Liver (tissue), 8 donors: ENCODE measurements at regions not wholly inside any gene's neighbourhood (a gene's known extent, or its start where the extent isn't known, plus 50 kb on each side); places are given as distances from the start of the nearest gene placed in this dataset.

Experiments used
- DNase-seq: peaks from one replicate; pipeline ENCODE4 v3.0.0-alpha.2; 2017; ENCODE audit warnings: low spot score
- H3K27ac ChIP-seq, 2 donors: one replicate each; pipeline ENCODE4 v1.7.0; 2013; ENCODE audit warnings: inconsistent platforms in 2 of 2, low read length in 2 of 2, control low read depth in 1 of 2, low read depth in 1 of 2, mild to moderate bottlenecking in 1 of 2
- H3K27me3 ChIP-seq, 4 donors: one replicate each; pipeline versions ENCODE4 v1.6.1 to v1.7.0; 2013; ENCODE audit warnings: low read length in 3 of 4, inconsistent platforms in 1 of 4, mild to moderate bottlenecking in 1 of 4, moderate library complexity in 1 of 4; ENCODE audit not compliant: control insufficient read depth in 4 of 4, insufficient read depth in 4 of 4
- H3K36me3 ChIP-seq, 4 donors: one replicate each; pipeline versions ENCODE4 v1.6.1 to v1.7.0; 2013; ENCODE audit warnings: low read length in 3 of 4, mild to moderate bottlenecking in 3 of 4, low read depth in 1 of 4, moderate library complexity in 1 of 4; ENCODE audit not compliant: control insufficient read depth in 4 of 4, insufficient read depth in 3 of 4
- H3K4me1 ChIP-seq, 4 donors: one replicate each; pipeline versions ENCODE4 v1.6.1 to v1.7.0; 2013; ENCODE audit warnings: low read length in 3 of 4, mild to moderate bottlenecking in 3 of 4, moderate library complexity in 1 of 4; ENCODE audit not compliant: control insufficient read depth in 4 of 4, insufficient read depth in 4 of 4
- H3K4me3 ChIP-seq, 3 donors: one replicate each; pipeline versions ENCODE4 v1.6.1 to v1.7.0; 2013; ENCODE audit warnings: low read length in 3 of 3, control low read depth in 1 of 3, low read depth in 1 of 3, mild to moderate bottlenecking in 1 of 3
- H3K9ac ChIP-seq, 2 donors: one replicate each; pipeline ENCODE4 v1.7.0; 2013; ENCODE audit warnings: low read length in 2 of 2, mild to moderate bottlenecking in 2 of 2, moderate library complexity in 2 of 2, control low read depth in 1 of 2, low read depth in 1 of 2
- H3K9me3 ChIP-seq, 4 donors: one replicate each; pipeline versions ENCODE4 v1.6.1 to v1.7.0; 2013; ENCODE audit warnings: low read length in 3 of 4; ENCODE audit not compliant: control insufficient read depth in 4 of 4
- FOXA1 ChIP-seq: IDR thresholded peaks from 2 replicates; pipeline ENCODE4 v1.6.1; 2016; ENCODE audit warnings: antibody characterized with exemption
- FOXA2 ChIP-seq: IDR thresholded peaks from 2 replicates; pipeline ENCODE4 v1.6.1; 2016; ENCODE audit warnings: antibody characterized with exemption
- GABPA ChIP-seq, 2 donors: IDR thresholded peaks in 1 of 2; conservative IDR thresholded peaks in 1 of 2; 2 replicates each; pipeline ENCODE4 v1.6.1; 2016; ENCODE audit warnings: antibody characterized with exemption in 2 of 2, mild to moderate bottlenecking in 1 of 2, moderate library complexity in 1 of 2
- HNF4A ChIP-seq, 2 donors: conservative IDR thresholded peaks; 2 replicates each; pipeline ENCODE4 v1.6.1; 2016; ENCODE audit warnings: antibody characterized with exemption in 2 of 2, mild to moderate bottlenecking in 2 of 2
- HNF4G ChIP-seq: IDR thresholded peaks from 2 replicates; pipeline ENCODE4 v1.6.1; 2016; ENCODE audit warnings: antibody characterized with exemption
- JUND ChIP-seq, 2 donors: IDR thresholded peaks; 2 replicates each; pipeline ENCODE4 v1.6.1; 2016; ENCODE audit warnings: antibody characterized with exemption in 2 of 2
- NR2F2 ChIP-seq: IDR thresholded peaks from 2 replicates; pipeline ENCODE4 v1.6.1; 2016; ENCODE audit warnings: antibody characterized with exemption
- SP1 ChIP-seq: IDR thresholded peaks from 2 replicates; pipeline ENCODE4 v1.6.1; 2018; ENCODE audit warnings: antibody characterized with exemption, mild to moderate bottlenecking
- TAF1 ChIP-seq: conservative IDR thresholded peaks from 2 replicates; pipeline ENCODE4 v1.6.1; 2016; ENCODE audit warnings: antibody characterized with exemption, mild to moderate bottlenecking
- WGBS: extraction: QIAGEN DNeasy Blood & Tissue Kit; methylation state at CpG from one replicate; pipeline ENCODE4 v1.1.7; 2013; 5-methylcytosine and 5-hydroxymethylcytosine counted together
- TF ChIP-seq, protein P1 (sequence below): IDR thresholded peaks from 2 replicates; pipeline ENCODE4 v1.6.1; 2016; ENCODE audit warnings: antibody characterized with exemption, mild to moderate bottlenecking
- TF ChIP-seq, protein P2 (sequence below): fragments of 150-350 bp; IDR thresholded peaks from 2 replicates; pipeline ENCODE4 v1.5.1; 2017; ENCODE audit warnings: improper control_type of control experiment, low read depth, low read length; ENCODE audit not compliant: missing input control
- TF ChIP-seq, protein P3 (sequence below): IDR thresholded peaks from 2 replicates; pipeline ENCODE4 v1.6.1; 2016; ENCODE audit warnings: antibody characterized with exemption
- TF ChIP-seq, protein P4 (sequence below): IDR thresholded peaks from 2 replicates; pipeline ENCODE4 v1.6.1; 2016; ENCODE audit warnings: antibody characterized with exemption
- TF ChIP-seq, protein P5 (sequence below): IDR thresholded peaks from 2 replicates; pipeline ENCODE4 v1.6.1; 2016; ENCODE audit warnings: antibody characterized with exemption
- donor health status: healthy.
- donor health status: healthy.
- donor health status: healthy.
- donor health status: healthy.
- donor health status: healthy.

- H3K27ac ChIP-seq, result no peak overlapping the region
- WGBS, result 65% methylated on average over 5 of the region's 5 CpGs
- no peaks in the 10 kb centered on the region for H3K36me3 ChIP-seq
- H3K9me3 ChIP-seq, result no peaks in the 10 kb centered on the region
- no peak overlapping the region for H3K9ac ChIP-seq
- no peak overlapping the region for H3K4me3 ChIP-seq
- TF ChIP-seq FOXA1 (no peak), SP1 (no peak), HNF4A (conservative IDR thresholded peaks at IDR 0.05) (no peak), HNF4G (no peak), FOXA2 (no peak), NR2F2 (no peak)
- TF ChIP-seq, protein P1, sequence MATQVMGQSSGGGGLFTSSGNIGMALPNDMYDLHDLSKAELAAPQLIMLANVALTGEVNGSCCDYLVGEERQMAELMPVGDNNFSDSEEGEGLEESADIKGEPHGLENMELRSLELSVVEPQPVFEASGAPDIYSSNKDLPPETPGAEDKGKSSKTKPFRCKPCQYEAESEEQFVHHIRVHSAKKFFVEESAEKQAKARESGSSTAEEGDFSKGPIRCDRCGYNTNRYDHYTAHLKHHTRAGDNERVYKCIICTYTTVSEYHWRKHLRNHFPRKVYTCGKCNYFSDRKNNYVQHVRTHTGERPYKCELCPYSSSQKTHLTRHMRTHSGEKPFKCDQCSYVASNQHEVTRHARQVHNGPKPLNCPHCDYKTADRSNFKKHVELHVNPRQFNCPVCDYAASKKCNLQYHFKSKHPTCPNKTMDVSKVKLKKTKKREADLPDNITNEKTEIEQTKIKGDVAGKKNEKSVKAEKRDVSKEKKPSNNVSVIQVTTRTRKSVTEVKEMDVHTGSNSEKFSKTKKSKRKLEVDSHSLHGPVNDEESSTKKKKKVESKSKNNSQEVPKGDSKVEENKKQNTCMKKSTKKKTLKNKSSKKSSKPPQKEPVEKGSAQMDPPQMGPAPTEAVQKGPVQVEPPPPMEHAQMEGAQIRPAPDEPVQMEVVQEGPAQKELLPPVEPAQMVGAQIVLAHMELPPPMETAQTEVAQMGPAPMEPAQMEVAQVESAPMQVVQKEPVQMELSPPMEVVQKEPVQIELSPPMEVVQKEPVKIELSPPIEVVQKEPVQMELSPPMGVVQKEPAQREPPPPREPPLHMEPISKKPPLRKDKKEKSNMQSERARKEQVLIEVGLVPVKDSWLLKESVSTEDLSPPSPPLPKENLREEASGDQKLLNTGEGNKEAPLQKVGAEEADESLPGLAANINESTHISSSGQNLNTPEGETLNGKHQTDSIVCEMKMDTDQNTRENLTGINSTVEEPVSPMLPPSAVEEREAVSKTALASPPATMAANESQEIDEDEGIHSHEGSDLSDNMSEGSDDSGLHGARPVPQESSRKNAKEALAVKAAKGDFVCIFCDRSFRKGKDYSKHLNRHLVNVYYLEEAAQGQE, result no peak
- TF ChIP-seq, protein P2, sequence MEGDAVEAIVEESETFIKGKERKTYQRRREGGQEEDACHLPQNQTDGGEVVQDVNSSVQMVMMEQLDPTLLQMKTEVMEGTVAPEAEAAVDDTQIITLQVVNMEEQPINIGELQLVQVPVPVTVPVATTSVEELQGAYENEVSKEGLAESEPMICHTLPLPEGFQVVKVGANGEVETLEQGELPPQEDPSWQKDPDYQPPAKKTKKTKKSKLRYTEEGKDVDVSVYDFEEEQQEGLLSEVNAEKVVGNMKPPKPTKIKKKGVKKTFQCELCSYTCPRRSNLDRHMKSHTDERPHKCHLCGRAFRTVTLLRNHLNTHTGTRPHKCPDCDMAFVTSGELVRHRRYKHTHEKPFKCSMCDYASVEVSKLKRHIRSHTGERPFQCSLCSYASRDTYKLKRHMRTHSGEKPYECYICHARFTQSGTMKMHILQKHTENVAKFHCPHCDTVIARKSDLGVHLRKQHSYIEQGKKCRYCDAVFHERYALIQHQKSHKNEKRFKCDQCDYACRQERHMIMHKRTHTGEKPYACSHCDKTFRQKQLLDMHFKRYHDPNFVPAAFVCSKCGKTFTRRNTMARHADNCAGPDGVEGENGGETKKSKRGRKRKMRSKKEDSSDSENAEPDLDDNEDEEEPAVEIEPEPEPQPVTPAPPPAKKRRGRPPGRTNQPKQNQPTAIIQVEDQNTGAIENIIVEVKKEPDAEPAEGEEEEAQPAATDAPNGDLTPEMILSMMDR, result no peak
- TF ChIP-seq, protein P3, sequence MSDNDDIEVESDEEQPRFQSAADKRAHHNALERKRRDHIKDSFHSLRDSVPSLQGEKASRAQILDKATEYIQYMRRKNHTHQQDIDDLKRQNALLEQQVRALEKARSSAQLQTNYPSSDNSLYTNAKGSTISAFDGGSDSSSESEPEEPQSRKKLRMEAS, result no peak
- TF ChIP-seq, protein P4, sequence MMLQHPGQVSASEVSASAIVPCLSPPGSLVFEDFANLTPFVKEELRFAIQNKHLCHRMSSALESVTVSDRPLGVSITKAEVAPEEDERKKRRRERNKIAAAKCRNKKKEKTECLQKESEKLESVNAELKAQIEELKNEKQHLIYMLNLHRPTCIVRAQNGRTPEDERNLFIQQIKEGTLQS, result no peak
- no peaks in the 10 kb centered on the region for H3K4me1 ChIP-seq
- DNase-seq, result no peak
- H3K27me3 ChIP-seq, result no peaks in the 10 kb centered on the region
Observed at GRCh38 chr4:18214411-18215055, 193.0 kb upstream of the LCORL start.

DNA sequence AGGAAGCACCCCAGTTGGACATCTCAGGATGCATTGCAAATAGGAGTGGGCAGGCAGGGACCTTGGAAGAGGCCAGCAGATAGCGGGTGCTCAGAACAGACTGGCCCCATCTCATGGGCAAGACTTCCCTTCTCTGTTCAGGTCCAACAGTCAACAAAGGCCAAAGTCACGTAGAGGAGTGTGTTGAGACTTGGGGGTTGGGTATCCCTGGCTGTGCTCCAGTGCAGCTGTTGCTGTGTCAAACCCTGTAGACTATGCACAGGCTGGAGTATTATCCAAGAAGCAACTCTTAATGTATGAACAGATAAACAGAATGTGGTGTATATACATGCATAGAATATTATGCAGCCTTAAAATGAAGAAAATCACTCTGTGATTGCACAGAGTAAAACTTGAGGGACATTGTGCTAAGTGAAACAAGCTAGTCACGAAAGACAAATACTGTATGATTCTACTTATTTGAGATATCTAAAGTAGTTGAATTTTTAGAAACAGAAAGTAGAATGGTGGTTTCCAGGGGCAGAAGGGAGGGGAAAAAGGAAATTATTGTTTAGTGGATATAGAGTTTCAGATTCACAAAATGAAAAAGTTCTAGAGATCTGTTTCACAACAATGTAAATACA lies 192.1 kb upstream of the LCORL start:
- H3K36me3 ChIP-seq, result no peaks in the 10 kb centered on the region
- WGBS, result 58% methylated on average over 3 of the region's 3 CpGs
- no peak overlapping the region for H3K9ac ChIP-seq
- no peak for DNase-seq
- TF ChIP-seq JUND (IDR thresholded peaks at IDR 0.05) (no peak), GABPA (IDR thresholded peaks at IDR 0.05 in 1 of 2, conservative IDR thresholded peaks at IDR 0.05 in 1 of 2) (no peak), TAF1 (no peak), NR2F2 (no peak), FOXA2 (no peak), HNF4A (conservative IDR thresholded peaks at IDR 0.05) (no peak)
- TF ChIP-seq, protein P5, sequence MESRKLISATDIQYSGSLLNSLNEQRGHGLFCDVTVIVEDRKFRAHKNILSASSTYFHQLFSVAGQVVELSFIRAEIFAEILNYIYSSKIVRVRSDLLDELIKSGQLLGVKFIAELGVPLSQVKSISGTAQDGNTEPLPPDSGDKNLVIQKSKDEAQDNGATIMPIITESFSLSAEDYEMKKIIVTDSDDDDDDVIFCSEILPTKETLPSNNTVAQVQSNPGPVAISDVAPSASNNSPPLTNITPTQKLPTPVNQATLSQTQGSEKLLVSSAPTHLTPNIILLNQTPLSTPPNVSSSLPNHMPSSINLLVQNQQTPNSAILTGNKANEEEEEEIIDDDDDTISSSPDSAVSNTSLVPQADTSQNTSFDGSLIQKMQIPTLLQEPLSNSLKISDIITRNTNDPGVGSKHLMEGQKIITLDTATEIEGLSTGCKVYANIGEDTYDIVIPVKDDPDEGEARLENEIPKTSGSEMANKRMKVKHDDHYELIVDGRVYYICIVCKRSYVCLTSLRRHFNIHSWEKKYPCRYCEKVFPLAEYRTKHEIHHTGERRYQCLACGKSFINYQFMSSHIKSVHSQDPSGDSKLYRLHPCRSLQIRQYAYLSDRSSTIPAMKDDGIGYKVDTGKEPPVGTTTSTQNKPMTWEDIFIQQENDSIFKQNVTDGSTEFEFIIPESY, result no peak
- TF ChIP-seq, protein P4, result no peak
- TF ChIP-seq, protein P3, result no peak
- H3K27me3 ChIP-seq, result no peaks in the 10 kb centered on the region
- no peaks in the 10 kb centered on the region for H3K9me3 ChIP-seq
- H3K27ac ChIP-seq, result no peak overlapping the region
- H3K4me3 ChIP-seq, result no peak overlapping the region
- no peaks in the 10 kb centered on the region for H3K4me1 ChIP-seq
